ENCODE measurements at regions not wholly inside any gene's neighbourhood (a gene's known extent, or its start where the extent isn't known, plus 50 kb on each side); places are given as distances from the start of the nearest gene placed in this dataset.
"Not testable (repeated sequence)": the region's sequence is repeated elsewhere in the genome, so short reads cannot be mapped to it uniquely, and the experiment has no call there.

DNA sequence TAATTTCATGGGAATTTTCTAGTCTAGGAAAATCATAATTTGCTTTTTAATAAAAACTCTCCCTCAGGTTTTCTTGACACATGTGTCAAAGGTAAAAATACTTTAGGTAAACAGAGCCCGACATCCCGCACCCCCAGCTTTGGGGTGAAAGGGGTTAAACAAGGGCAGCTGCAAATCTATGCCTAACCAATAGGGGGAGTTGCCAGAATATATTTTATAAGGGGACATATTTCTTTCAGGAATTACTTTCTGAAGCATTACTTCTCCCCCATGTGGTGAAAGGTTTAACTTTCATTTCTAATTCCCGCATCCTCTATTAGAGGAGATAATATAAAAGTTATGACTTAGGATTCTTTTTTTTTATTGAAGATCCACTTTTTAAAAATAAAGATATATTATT, 53.9 kb upstream of the HEPH start:
- DNase-seq (peak in 2 of 3 donors; percentile 6 to 28), ATAC-seq (ENCODE audit: low read depth in 2 of 2) (no peak)
- Histone ChIP-seq H3K27ac (ENCODE audit: insufficient read depth, low read length, poor library complexity, severe bottlenecking) (no peak overlapping the region), H3K36me3 (ENCODE audit: control insufficient read depth, insufficient read depth, low read length) (no peaks in the 10 kb centered on the region), H3K4me1 (ENCODE audit: control insufficient read depth, insufficient read depth, low read length, poor library complexity, severe bottlenecking) (no peaks in the 10 kb centered on the region), H3K9me3 (ENCODE audit: control insufficient read depth in 2 of 2, low read length in 2 of 2) (no peaks in the 10 kb centered on the region), H3K4me3 (ENCODE audit: low read depth, low read length) (no peak overlapping the region), H3K27me3 (ENCODE audit: control insufficient read depth, insufficient read depth, low read length) (peaks cover 2% of the 10 kb centered on the region)
- no peaks in the 10 kb centered on the region for H3K36me3 Mint-ChIP-seq
- no peak overlapping the region for H3K27ac Mint-ChIP-seq
- H3K9me3 Mint-ChIP-seq = peaks cover 0 to 2% (median 0%) of the 10 kb centered on the region in 7 donors
- H3K4me1 Mint-ChIP-seq = no peaks in the 10 kb centered on the region
- no peak overlapping the region for H3K4me3 Mint-ChIP-seq
- H3K27me3 Mint-ChIP-seq = peaks cover 6% of the 10 kb centered on the region

DNA sequence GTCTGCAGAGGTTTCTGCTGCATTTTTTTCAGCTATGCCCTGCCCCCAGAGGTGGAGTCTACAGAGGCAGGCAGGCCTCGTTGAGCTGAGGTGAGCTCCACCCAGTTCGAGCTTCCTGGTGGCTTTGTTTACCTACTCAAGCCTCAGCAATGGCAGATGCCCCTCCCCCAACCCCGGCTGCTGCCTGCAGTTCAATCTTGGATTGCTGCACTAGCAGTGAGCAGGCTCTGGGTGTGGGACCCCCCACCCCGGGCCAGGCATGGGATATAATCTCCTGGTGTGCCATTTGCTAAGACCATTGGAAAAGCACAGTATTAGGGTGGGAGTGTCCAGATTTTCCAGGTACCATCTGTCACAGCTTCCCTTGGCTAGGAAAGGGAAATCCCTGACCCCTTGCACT, 56.2 kb upstream of the HEPH start:
- not testable (repeated sequence) for H3K4me1 ChIP-seq (ENCODE audit: control insufficient read depth, insufficient read depth, low read length, poor library complexity, severe bottlenecking); H3K9me3 ChIP-seq (ENCODE audit: control insufficient read depth in 2 of 2, low read length in 2 of 2); H3K36me3 ChIP-seq (ENCODE audit: control insufficient read depth, insufficient read depth, low read length); H3K27ac ChIP-seq (ENCODE audit: insufficient read depth, low read length, poor library complexity, severe bottlenecking); H3K27ac Mint-ChIP-seq; H3K9me3 Mint-ChIP-seq; H3K4me1 Mint-ChIP-seq; H3K27me3 ChIP-seq (ENCODE audit: control insufficient read depth, insufficient read depth, low read length); H3K4me3 Mint-ChIP-seq; H3K27me3 Mint-ChIP-seq; ATAC-seq (ENCODE audit: low read depth in 2 of 2); H3K36me3 Mint-ChIP-seq; H3K4me3 ChIP-seq (ENCODE audit: low read depth, low read length)
- peak in 1 of 3 donors; percentile 18 for DNase-seq

DNA sequence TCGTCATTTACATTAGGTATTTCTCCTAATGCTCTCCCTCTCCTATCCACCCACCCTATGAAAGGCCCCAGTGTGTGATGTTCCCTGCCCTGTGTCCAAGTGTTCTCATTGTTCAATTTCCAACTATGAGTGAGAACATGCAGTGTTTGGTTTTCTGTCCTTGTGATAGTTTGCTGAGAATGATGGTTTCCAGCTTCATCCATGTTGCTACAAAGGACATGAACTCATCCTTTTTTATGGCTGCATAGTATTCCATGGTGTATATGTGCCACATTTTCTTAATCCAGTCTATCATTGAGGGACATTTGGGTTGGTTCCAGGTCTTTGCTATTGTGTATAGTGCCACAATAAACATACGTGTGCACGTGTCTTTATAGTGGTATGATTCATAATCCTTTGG, 61.6 kb upstream of the HEPH start:
- not testable (repeated sequence) for H3K4me1 Mint-ChIP-seq; DNase-seq; ATAC-seq (ENCODE audit: low read depth in 2 of 2); H3K27me3 ChIP-seq (ENCODE audit: control insufficient read depth, insufficient read depth, low read length); H3K4me1 ChIP-seq (ENCODE audit: control insufficient read depth, insufficient read depth, low read length, poor library complexity, severe bottlenecking); H3K27me3 Mint-ChIP-seq; H3K27ac ChIP-seq (ENCODE audit: insufficient read depth, low read length, poor library complexity, severe bottlenecking); H3K27ac Mint-ChIP-seq; H3K36me3 ChIP-seq (ENCODE audit: control insufficient read depth, insufficient read depth, low read length); H3K9me3 ChIP-seq (ENCODE audit: control insufficient read depth in 2 of 2, low read length in 2 of 2); H3K4me3 Mint-ChIP-seq; H3K36me3 Mint-ChIP-seq; H3K9me3 Mint-ChIP-seq; H3K4me3 ChIP-seq (ENCODE audit: low read depth, low read length)

DNA sequence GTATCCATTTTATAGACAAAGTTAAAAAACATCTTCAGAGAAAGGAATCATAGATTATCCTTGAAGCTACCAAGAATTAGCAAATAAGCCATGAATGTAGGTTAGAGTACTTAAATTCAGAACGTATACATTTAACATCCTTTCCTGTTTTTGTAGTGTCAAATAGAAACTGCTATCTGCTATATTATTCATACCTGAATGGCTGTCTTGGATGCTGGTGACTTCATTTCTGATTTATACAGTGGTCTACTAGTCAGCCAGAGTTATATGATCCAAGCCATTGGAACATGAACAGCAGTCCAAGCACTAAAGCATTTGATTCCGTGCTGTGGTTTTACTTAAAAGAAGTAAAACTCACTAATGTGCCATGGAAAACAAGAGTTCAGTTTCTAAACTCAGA, 58.3 kb upstream of the VSIG4 start:
- Histone ChIP-seq H3K27me3 (ENCODE audit: control insufficient read depth, insufficient read depth, low read length) (no peaks in the 10 kb centered on the region), H3K36me3 (ENCODE audit: control insufficient read depth, insufficient read depth, low read length) (no peaks in the 10 kb centered on the region), H3K27ac (ENCODE audit: insufficient read depth, low read length, poor library complexity, severe bottlenecking) (no peak overlapping the region), H3K9me3 (ENCODE audit: control insufficient read depth in 2 of 2, low read length in 2 of 2) (no peaks in the 10 kb centered on the region), H3K4me3 (ENCODE audit: low read depth, low read length) (no peak overlapping the region), H3K4me1 (ENCODE audit: control insufficient read depth, insufficient read depth, low read length, poor library complexity, severe bottlenecking) (no peaks in the 10 kb centered on the region)
- H3K27me3 Mint-ChIP-seq = no peaks in the 10 kb centered on the region
- H3K27ac Mint-ChIP-seq = no peak overlapping the region
- DNase-seq = no peak
- no peaks in the 10 kb centered on the region for H3K36me3 Mint-ChIP-seq
- no peaks in the 10 kb centered on the region for H3K4me1 Mint-ChIP-seq
- no peak for ATAC-seq (ENCODE audit: low read depth in 2 of 2)
- no peak overlapping the region for H3K4me3 Mint-ChIP-seq
- H3K9me3 Mint-ChIP-seq = peaks cover 0 to 3% (median 0%) of the 10 kb centered on the region in 7 donors

DNA sequence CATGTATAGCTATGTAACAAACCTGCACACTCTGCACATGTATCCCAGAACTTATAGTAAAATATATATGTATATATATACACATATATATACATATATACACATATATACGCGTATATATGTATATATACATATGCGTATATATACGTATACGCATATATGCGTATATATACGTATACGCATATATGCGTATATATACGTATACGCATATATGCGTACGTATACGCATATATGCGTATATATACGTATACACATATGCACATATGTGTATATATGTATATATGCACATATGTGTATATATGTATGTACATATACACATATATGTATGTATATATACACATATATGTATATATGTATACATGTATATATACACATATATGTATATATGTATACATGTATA, 57.1 kb upstream of the VSIG4 start:
- not testable (repeated sequence) for H3K4me1 Mint-ChIP-seq; H3K36me3 ChIP-seq (ENCODE audit: control insufficient read depth, insufficient read depth, low read length); H3K9me3 ChIP-seq (ENCODE audit: control insufficient read depth in 2 of 2, low read length in 2 of 2); H3K27me3 ChIP-seq (ENCODE audit: control insufficient read depth, insufficient read depth, low read length); H3K27ac Mint-ChIP-seq; H3K36me3 Mint-ChIP-seq; H3K4me3 Mint-ChIP-seq; H3K4me3 ChIP-seq (ENCODE audit: low read depth, low read length); DNase-seq; ATAC-seq (ENCODE audit: low read depth in 2 of 2); H3K9me3 Mint-ChIP-seq; H3K4me1 ChIP-seq (ENCODE audit: control insufficient read depth, insufficient read depth, low read length, poor library complexity, severe bottlenecking); H3K27me3 Mint-ChIP-seq; H3K27ac ChIP-seq (ENCODE audit: insufficient read depth, low read length, poor library complexity, severe bottlenecking)

DNA sequence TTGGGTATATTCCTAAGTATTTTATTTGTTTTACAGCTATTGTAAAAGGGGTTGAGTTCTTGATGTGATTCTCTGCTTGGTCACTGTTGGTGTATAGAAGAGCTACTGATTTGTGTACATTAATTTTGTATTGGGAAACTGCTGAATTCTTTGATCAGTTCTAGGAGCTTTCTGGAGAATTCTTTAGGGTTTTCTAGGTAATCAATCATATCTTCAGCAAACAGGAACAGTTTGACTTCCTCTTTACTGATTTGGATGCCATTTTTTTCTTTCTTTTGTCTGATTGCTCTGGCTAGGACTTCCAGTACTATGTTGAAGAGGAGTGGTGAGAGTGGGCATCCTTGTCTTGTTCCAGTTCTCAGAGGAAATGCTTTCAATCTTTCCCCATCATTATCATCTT, 50.1 kb upstream of the VSIG4 start:
- H3K4me1 ChIP-seq (ENCODE audit: control insufficient read depth, insufficient read depth, low read length, poor library complexity, severe bottlenecking); H3K27me3 ChIP-seq (ENCODE audit: control insufficient read depth, insufficient read depth, low read length); H3K27ac Mint-ChIP-seq; ATAC-seq (ENCODE audit: low read depth in 2 of 2); H3K9me3 ChIP-seq (ENCODE audit: control insufficient read depth in 2 of 2, low read length in 2 of 2); H3K27me3 Mint-ChIP-seq; H3K36me3 ChIP-seq (ENCODE audit: control insufficient read depth, insufficient read depth, low read length); H3K9me3 Mint-ChIP-seq; H3K27ac ChIP-seq (ENCODE audit: insufficient read depth, low read length, poor library complexity, severe bottlenecking); H3K4me3 ChIP-seq (ENCODE audit: low read depth, low read length); DNase-seq; H3K4me3 Mint-ChIP-seq; H3K4me1 Mint-ChIP-seq; H3K36me3 Mint-ChIP-seq: not testable (repeated sequence)

Data from CD4-positive, CD25-positive, alpha-beta regulatory T cell (primary cell).